DND-41 (cell line): ENCODE measurements at regions not wholly inside any gene's neighbourhood (a gene's known extent, or its start where the extent isn't known, plus 50 kb on each side); places are given as distances from the start of the nearest gene placed in this dataset.
"Not testable (repeated sequence)": the region's sequence is repeated elsewhere in the genome, so short reads cannot be mapped to it uniquely, and the experiment has no call there.

Source experiments
- ATAC-seq: fragments of 200-7000 bp; cut with Tn5 transposase; 3 replicates; pipeline ENCODE4 v1.9.1; 2021; ENCODE audit warnings: low read depth; ENCODE audit not compliant: insufficient read depth
- DNase-seq: peaks from one replicate; pipeline ENCODE4 v3.0.0-alpha.2; 2020
- H2AFZ ChIP-seq: 2 replicates; pipeline ENCODE4 v1.6.0; 2012; ENCODE audit warnings: low read depth, low read length
- H3K27ac ChIP-seq: 2 replicates; pipeline ENCODE4 v1.5.1; 2012; ENCODE audit warnings: low read length, inconsistent platforms
- H3K27me3 ChIP-seq: fragments of 200-600 bp; sonication (generic); 2 replicates; pipeline ENCODE4 v1.6.0; 2012; ENCODE audit warnings: low read length, mild to moderate bottlenecking, inconsistent platforms; ENCODE audit not compliant: insufficient read depth, poor library complexity
- H3K36me3 ChIP-seq: 2 replicates; pipeline ENCODE4 v1.5.1; 2012; ENCODE audit warnings: low read length, inconsistent platforms; ENCODE audit not compliant: insufficient read depth
- H3K4me1 ChIP-seq: 2 replicates; pipeline ENCODE4 v1.5.1; 2012; ENCODE audit warnings: mild to moderate bottlenecking, low read length; ENCODE audit not compliant: insufficient read depth
- H3K4me2 ChIP-seq: 2 replicates; pipeline ENCODE4 v1.6.0; 2012; ENCODE audit warnings: mild to moderate bottlenecking, moderate library complexity, low read length, inconsistent platforms; ENCODE audit not compliant: insufficient read depth
- H3K4me3 ChIP-seq, 2 experiments: fragments of 200-600 bp in 1 of 2; shearing (Covaris generic) in 1 of 2; 2 replicates each; pipeline ENCODE4 v1.5.1; 2012 to 2016; ENCODE audit warnings: inconsistent platforms in 2 of 2, low read length in 2 of 2, mild to moderate bottlenecking in 2 of 2, low read depth in 1 of 2, moderate library complexity in 1 of 2
- H3K79me2 ChIP-seq: 2 replicates; pipeline ENCODE4 v1.6.0; 2012; ENCODE audit warnings: low read length, inconsistent platforms; ENCODE audit not compliant: insufficient read depth
- H3K9ac ChIP-seq: 2 replicates; pipeline ENCODE4 v1.6.0; 2012; ENCODE audit warnings: low read depth, mild to moderate bottlenecking, inconsistent platforms, low read length, moderate library complexity
- H3K9me3 ChIP-seq: 2 replicates; pipeline ENCODE4 v1.5.1; 2012; ENCODE audit warnings: low read length, moderate library complexity, mild to moderate bottlenecking, inconsistent platforms; ENCODE audit not compliant: insufficient read depth, severe bottlenecking
- H4K20me1 ChIP-seq: 2 replicates; pipeline ENCODE4 v1.6.0; 2012; ENCODE audit warnings: low read length; ENCODE audit not compliant: insufficient read depth
- EZH2 ChIP-seq: IDR thresholded peaks from 3 replicates; pipeline ENCODE4 v1.6.1; 2012; ENCODE audit warnings: borderline replicate concordance, low read depth, mild to moderate bottlenecking, moderate library complexity, low read length, inconsistent platforms; ENCODE audit not compliant: severe bottlenecking
- TF ChIP-seq, protein P1 (sequence below): IDR thresholded peaks from 2 replicates; pipeline ENCODE4 v1.5.1; 2012; ENCODE audit warnings: borderline replicate concordance, low read length, moderate library complexity, mild to moderate bottlenecking; ENCODE audit not compliant: poor library complexity, severe bottlenecking; ENCODE audit errors: extremely low read depth

DNA sequence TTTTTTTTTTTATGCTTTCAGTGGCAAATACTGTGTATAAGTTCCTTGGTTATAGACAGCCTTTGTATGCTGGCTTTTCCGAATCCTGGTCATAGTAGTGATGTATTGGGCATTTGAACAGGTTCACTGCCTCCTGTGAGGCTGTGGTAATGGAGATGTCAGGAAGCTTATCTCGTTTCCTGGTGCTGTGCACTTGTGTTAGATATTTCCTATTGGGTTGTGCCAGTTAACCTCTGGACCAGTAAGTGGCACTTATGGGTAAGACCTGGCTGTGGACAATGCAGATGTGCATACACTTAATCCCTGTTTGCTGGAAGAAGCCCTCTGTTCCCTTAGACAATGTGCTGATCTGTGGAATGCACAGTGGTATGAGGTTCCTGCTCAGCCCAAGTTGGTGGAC is 135.4 kb upstream of the KITLG start:
- TF ChIP-seq EZH2 = no peak
- TF ChIP-seq, protein P1, sequence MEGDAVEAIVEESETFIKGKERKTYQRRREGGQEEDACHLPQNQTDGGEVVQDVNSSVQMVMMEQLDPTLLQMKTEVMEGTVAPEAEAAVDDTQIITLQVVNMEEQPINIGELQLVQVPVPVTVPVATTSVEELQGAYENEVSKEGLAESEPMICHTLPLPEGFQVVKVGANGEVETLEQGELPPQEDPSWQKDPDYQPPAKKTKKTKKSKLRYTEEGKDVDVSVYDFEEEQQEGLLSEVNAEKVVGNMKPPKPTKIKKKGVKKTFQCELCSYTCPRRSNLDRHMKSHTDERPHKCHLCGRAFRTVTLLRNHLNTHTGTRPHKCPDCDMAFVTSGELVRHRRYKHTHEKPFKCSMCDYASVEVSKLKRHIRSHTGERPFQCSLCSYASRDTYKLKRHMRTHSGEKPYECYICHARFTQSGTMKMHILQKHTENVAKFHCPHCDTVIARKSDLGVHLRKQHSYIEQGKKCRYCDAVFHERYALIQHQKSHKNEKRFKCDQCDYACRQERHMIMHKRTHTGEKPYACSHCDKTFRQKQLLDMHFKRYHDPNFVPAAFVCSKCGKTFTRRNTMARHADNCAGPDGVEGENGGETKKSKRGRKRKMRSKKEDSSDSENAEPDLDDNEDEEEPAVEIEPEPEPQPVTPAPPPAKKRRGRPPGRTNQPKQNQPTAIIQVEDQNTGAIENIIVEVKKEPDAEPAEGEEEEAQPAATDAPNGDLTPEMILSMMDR = no peak
- Histone ChIP-seq H3K4me2 (no peak overlapping the region), H3K27ac (no peak overlapping the region), H3K4me3 (no peak overlapping the region), H3K79me2 (no peaks in the 10 kb centered on the region), H3K36me3 (no peaks in the 10 kb centered on the region), H3K9me3 (no peaks in the 10 kb centered on the region), H4K20me1 (no peaks in the 10 kb centered on the region), H3K4me1 (no peaks in the 10 kb centered on the region), H3K9ac (no peak overlapping the region), H3K27me3 (no peaks in the 10 kb centered on the region), H2AFZ (no peak overlapping the region)
- DNase-seq (no peak), ATAC-seq (no peak)

DNA sequence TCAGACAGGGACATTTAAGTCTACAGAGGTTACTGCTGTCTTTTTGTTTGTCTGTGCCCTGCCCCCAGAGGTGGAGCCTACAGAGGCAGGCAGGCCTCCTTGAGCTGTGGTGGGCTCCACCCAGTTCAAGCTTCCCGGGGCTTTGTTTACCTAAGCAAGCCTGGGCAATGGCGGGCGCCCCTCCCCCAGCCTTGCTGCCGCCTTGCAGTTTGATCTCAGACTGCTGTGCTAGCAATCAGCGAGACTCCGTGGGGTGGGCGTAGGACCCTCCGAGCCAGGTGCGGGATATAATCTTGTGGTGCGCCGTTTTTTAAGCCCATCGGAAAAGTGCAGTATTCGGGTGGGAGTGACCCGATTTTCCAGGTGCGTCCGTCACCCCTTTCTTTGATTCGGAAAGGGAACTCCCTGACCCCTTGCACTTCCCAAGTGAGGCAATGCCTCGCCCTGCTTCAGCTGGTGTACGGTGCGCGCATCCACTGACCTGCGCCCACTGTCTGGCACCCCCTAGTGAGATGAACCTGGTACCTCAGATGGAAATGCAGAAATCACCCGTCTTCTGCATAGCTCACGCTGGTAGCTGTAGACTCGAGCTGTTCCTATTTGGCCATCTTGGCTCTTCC is 134.1 kb upstream of the KITLG start:
- not testable (repeated sequence) for H3K9me3 ChIP-seq, H3K4me3 ChIP-seq, H4K20me1 ChIP-seq, DNase-seq, H3K27ac ChIP-seq, H3K4me2 ChIP-seq, H3K36me3 ChIP-seq, H3K4me1 ChIP-seq, H3K9ac ChIP-seq, ATAC-seq, H3K79me2 ChIP-seq, H3K27me3 ChIP-seq, H2AFZ ChIP-seq

GRCh38 chr12:88707800-88708199 is 127.5 kb upstream of the KITLG start:
- Histone ChIP-seq H3K4me1 (no peaks in the 10 kb centered on the region), H3K9me3 (no peaks in the 10 kb centered on the region), H3K27me3 (no peaks in the 10 kb centered on the region), H3K36me3 (no peaks in the 10 kb centered on the region), H2AFZ (no peak overlapping the region), H3K4me3 (no peak overlapping the region), H3K9ac (no peak overlapping the region), H4K20me1 (no peaks in the 10 kb centered on the region), H3K4me2 (no peak overlapping the region), H3K79me2 (no peaks in the 10 kb centered on the region), H3K27ac (no peak overlapping the region)
- DNase-seq (no peak), ATAC-seq (no peak)
- TF ChIP-seq, protein P1 = no peak
- no peak for TF ChIP-seq EZH2

DNA sequence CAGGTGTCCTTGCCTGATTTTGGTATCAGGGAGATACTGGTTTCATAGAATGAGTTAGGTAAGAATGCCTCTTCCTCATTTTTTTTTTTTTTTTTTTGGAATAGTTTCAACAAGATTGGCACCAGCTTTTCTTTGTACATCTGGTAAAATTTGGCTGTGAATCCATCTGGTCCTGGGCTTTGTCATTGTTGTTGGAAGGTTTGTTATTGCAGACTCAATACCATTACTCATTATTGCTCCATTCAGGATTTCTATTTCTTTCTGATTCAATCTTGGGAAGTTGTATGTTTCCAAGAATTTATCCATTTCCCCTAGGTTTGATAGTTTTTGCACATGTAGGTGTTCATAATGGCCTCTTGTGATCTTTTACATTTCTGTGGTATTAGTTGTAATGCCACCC is 126.0 kb upstream of the KITLG start:
- DNase-seq (no peak), ATAC-seq (no peak)
- H3K36me3 ChIP-seq = no peaks in the 10 kb centered on the region
- H3K9ac ChIP-seq = no peak overlapping the region
- no peak overlapping the region for H3K4me3 ChIP-seq
- no peaks in the 10 kb centered on the region for H3K4me1 ChIP-seq
- no peak overlapping the region for H2AFZ ChIP-seq
- no peaks in the 10 kb centered on the region for H3K27me3 ChIP-seq
- TF ChIP-seq, protein P1 = no peak
- TF ChIP-seq EZH2 = no peak
- H4K20me1 ChIP-seq = no peaks in the 10 kb centered on the region
- no peaks in the 10 kb centered on the region for H3K79me2 ChIP-seq
- no peak overlapping the region for H3K4me2 ChIP-seq
- H3K27ac ChIP-seq = no peak overlapping the region
- H3K9me3 ChIP-seq = no peaks in the 10 kb centered on the region
